ENCODE measurements at regions not wholly inside any gene's neighbourhood (a gene's known extent, or its start where the extent isn't known, plus 50 kb on each side); places are given as distances from the start of the nearest gene placed in this dataset.

- DNase-seq (ENCODE audit: low read depth) = no peak
- H3K4me3 ChIP-seq (ENCODE audit: low read length) = no peak overlapping the region
- TF ChIP-seq CTCF (conservative IDR thresholded peaks at IDR 0.05; ENCODE audit: low read depth, low read length) = no peak
These were observed 367.9 kb upstream of the SPOCK3 start for GRCh38 chr4:167602157-167602556.

GRCh38 chr4:167606551-167606950, 372.3 kb upstream of the SPOCK3 start:
- H3K4me3 ChIP-seq (ENCODE audit: low read length) = no peak overlapping the region
- no peak for DNase-seq (ENCODE audit: low read depth)
- no peak for TF ChIP-seq CTCF (conservative IDR thresholded peaks at IDR 0.05; ENCODE audit: low read depth, low read length)

DNA sequence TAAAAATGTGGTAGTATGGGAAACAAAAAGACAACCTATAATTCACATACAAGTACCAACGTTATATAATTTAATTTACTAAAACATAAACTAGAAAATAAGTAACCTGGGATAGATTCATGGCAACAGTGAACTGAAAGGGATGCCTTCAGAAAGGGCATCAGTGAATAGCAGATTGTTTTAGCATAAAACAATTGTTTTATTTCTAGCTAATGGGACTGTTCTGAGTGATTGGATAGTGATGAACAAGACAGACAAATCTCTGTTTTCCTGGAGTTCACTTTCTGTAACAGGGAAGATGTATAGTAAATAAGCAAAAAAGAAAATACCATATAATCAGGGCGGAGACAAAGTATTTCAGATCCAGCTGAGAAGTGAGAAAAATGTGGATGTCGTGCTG, 379.1 kb upstream of the SPOCK3 start:
- no peak for DNase-seq (ENCODE audit: low read depth)
- no peak for TF ChIP-seq CTCF (conservative IDR thresholded peaks at IDR 0.05; ENCODE audit: low read depth, low read length)
- H3K4me3 ChIP-seq (ENCODE audit: low read length) = no peak overlapping the region

GRCh38 chr4:167614866-167615265, 380.6 kb upstream of the SPOCK3 start:
- TF ChIP-seq CTCF (conservative IDR thresholded peaks at IDR 0.05; ENCODE audit: low read depth, low read length) = no peak
- DNase-seq (ENCODE audit: low read depth) = peak; percentile 4
- H3K4me3 ChIP-seq (ENCODE audit: low read length) = no peak overlapping the region

- DNase-seq (ENCODE audit: low read depth) = no peak
- H3K4me3 ChIP-seq (ENCODE audit: low read length) = no peak overlapping the region
- TF ChIP-seq CTCF (conservative IDR thresholded peaks at IDR 0.05; ENCODE audit: low read depth, low read length) = no peak
These were observed 382.2 kb upstream of the SPOCK3 start for GRCh38 chr4:167616476-167616875.

- no peak overlapping the region for H3K4me3 ChIP-seq (ENCODE audit: low read length)
- DNase-seq (ENCODE audit: low read depth) = peak; percentile 7
- peak; percentile 97 for TF ChIP-seq CTCF (conservative IDR thresholded peaks at IDR 0.05; ENCODE audit: low read depth, low read length)
These were observed 388.4 kb upstream of the SPOCK3 start for GRCh38 chr4:167622481-167623240.

DNA sequence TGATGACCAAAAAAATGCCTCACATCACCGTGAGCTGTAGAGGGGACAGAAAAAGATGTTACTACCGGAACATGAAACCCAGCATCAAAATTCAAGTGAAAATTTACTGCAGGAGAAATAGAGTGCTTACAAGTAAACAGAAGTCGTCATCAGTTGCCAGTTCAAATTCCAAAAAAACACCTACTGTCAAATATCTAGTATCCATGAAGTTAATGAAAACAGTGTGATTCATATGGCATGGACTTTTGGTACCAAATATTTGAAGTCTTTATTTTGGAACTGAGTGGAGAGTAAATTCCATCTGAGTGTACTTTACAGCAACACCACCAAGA, 388.9 kb upstream of the SPOCK3 start:
- no peak overlapping the region for H3K4me3 ChIP-seq (ENCODE audit: low read length)
- no peak for DNase-seq (ENCODE audit: low read depth)

More for the DNA sequence above, 388.9 kb upstream of the SPOCK3 start:
- no peak for TF ChIP-seq CTCF (conservative IDR thresholded peaks at IDR 0.05; ENCODE audit: low read depth, low read length)
